ENCODE measurements at regions not wholly inside any gene's neighbourhood (a gene's known extent, or its start where the extent isn't known, plus 50 kb on each side); places are given as distances from the start of the nearest gene placed in this dataset.

- no peak for TF ChIP-seq CTCF (IDR thresholded peaks at IDR 0.05 in 4 of 5, conservative IDR thresholded peaks at IDR 0.05 in 1 of 5)
- no peak for TF ChIP-seq POLR2A (IDR thresholded peaks at IDR 0.05)
These were observed 902.6 kb downstream of the PDHA2 start for GRCh38 chr4:96742332-96743014.
